HCT116 (cell line): ENCODE measurements at regions not wholly inside any gene's neighbourhood (a gene's known extent, or its start where the extent isn't known, plus 50 kb on each side); places are given as distances from the start of the nearest gene placed in this dataset.

Experiments used
- ATAC-seq: fragments of 200-7000 bp; cut with Tn5 transposase; 2 replicates; pipeline ENCODE4 v1.9.1; 2020; ENCODE audit warnings: mild to moderate bottlenecking, moderate library complexity
- BruUV-seq: library from RNA; stranded (reverse); fragments of 400-500 nt; replicated peaks from 2 replicates; lab custom pipeline; 2021; lab: Mats Ljungman, UMichigan
- CTCF ChIA-PET: fragments of 300-600 bp; sonication (Branson Sonifier 250); formaldehyde crosslinking; loops from one replicate; lab custom pipeline; 2021; ENCODE audit warnings: antibody characterized with exemption; lab: Charles Lee
- POLR2A ChIA-PET: fragments of 300-600, 350-600 bp; sonication (Branson Sonifier 250); formaldehyde crosslinking; loops from one replicate; lab custom pipeline; 2021; ENCODE audit warnings: antibody characterized with exemption; lab: Charles Lee
- RAD21 ChIA-PET, 2 experiments: fragments of 300-600 bp; sonication (Branson Sonifier 250); formaldehyde crosslinking; loops; one replicate each; lab custom pipeline; 2023; ENCODE audit warnings: low total read pairs in 2 of 2; ENCODE audit not compliant: uncharacterized antibody in 2 of 2, unreplicated experiment in 2 of 2, low non-redundant PET in 1 of 2; lab: Charles Lee
- DNase-seq: peaks from one replicate; pipeline ENCODE4 v3.0.0-alpha.2; 2010; ENCODE audit warnings: low read depth, low spot score
- H2AFZ ChIP-seq: fragments of 200-600 bp; shearing (Covaris generic), sonication (generic); 2 replicates; pipeline ENCODE4 v1.6.1; 2017; ENCODE audit warnings: low read depth, mixed run types, mixed read lengths, antibody characterized with exemption, low read length; ENCODE audit not compliant: poor library complexity, severe bottlenecking
- H3K27ac ChIP-seq: 2 replicates; pipeline ENCODE4 v1.5.1; 2012; ENCODE audit warnings: low read depth, low read length
- H3K27me3 ChIP-seq: fragments of 200-600 bp; sonication (generic); 2 replicates; pipeline ENCODE4 v1.6.1; 2016; ENCODE audit warnings: mixed run types, low read length, mixed read lengths; ENCODE audit not compliant: insufficient read depth
- H3K36me3 ChIP-seq, 2 experiments: fragments of 200-500 bp in 1 of 2; fragments of 200-600 bp in 1 of 2; sonication (Bioruptor generic) in 1 of 2; sonication (generic) in 1 of 2; 2 replicates each; pipeline versions ENCODE4 v1.5.1 to v1.6.1; 2014 to 2016; ENCODE audit warnings: low read length in 2 of 2, inconsistent platforms in 1 of 2, mixed read lengths in 1 of 2, mixed run types in 1 of 2; ENCODE audit not compliant: insufficient read depth in 2 of 2, control insufficient read depth in 1 of 2
- H3K4me1 ChIP-seq, 2 experiments: fragments of 200-600 bp in 1 of 2; sonication (generic) in 1 of 2; 2 replicates each; pipeline versions ENCODE4 v1.5.1 to v1.6.1; 2012 to 2017; ENCODE audit warnings: low read length in 2 of 2, inconsistent platforms in 1 of 2, mild to moderate bottlenecking in 1 of 2, mixed read lengths in 1 of 2, mixed run types in 1 of 2, moderate library complexity in 1 of 2; ENCODE audit not compliant: insufficient read depth in 2 of 2, control insufficient read depth in 1 of 2
- H3K4me2 ChIP-seq: fragments of 200-600 bp; sonication (generic); 2 replicates; pipeline ENCODE4 v1.6.1; 2017; ENCODE audit warnings: mixed run types, low read length, mixed read lengths
- H3K4me3 ChIP-seq, 2 experiments: fragments of 200-600 bp in 1 of 2; sonication (generic) in 1 of 2; replicated peaks in 1 of 2; 2 replicates each; pipeline ENCODE4 v1.5.1; 2011 to 2016; ENCODE audit warnings: low read length in 2 of 2, control low read depth in 1 of 2, low read depth in 1 of 2, mild to moderate bottlenecking in 1 of 2, mixed read lengths in 1 of 2, mixed run types in 1 of 2
- H3K79me2 ChIP-seq: fragments of 200-600 bp; sonication (generic); 2 replicates; pipeline ENCODE4 v1.6.1; 2017; ENCODE audit warnings: mild to moderate bottlenecking, mixed run types, low read length, moderate library complexity, mixed read lengths; ENCODE audit not compliant: insufficient read depth
- H3K9ac ChIP-seq: fragments of 200-600 bp; sonication (generic); 2 replicates; pipeline ENCODE4 v1.6.1; 2016; ENCODE audit warnings: low read length, mixed read lengths
- H3K9me2 ChIP-seq: fragments of 200-600 bp; sonication (generic), shearing (Covaris generic); 2 replicates; pipeline ENCODE4 v1.6.1; 2017; ENCODE audit warnings: mixed run types, mild to moderate bottlenecking, moderate library complexity; ENCODE audit not compliant: insufficient read depth
- H3K9me3 ChIP-seq, 2 experiments: fragments of 200-500 bp in 1 of 2; fragments of 200-600 bp in 1 of 2; sonication (Bioruptor generic) in 1 of 2; sonication (generic) in 1 of 2; 2 replicates each; pipeline ENCODE4 v1.6.1; 2014 to 2017; ENCODE audit warnings: low read length in 2 of 2, mixed read lengths in 2 of 2, inconsistent platforms in 1 of 2, low read depth in 1 of 2, mild to moderate bottlenecking in 1 of 2, mixed run types in 1 of 2, moderate library complexity in 1 of 2; ENCODE audit not compliant: control insufficient read depth in 1 of 2, insufficient read depth in 1 of 2
- H4K20me1 ChIP-seq: fragments of 200-600 bp; sonication (generic), shearing (Covaris generic); 2 replicates; pipeline ENCODE4 v1.6.1; 2017; ENCODE audit warnings: mixed run types, mild to moderate bottlenecking, moderate library complexity; ENCODE audit not compliant: insufficient read depth
- CEBPB ChIP-seq: IDR thresholded peaks from 2 replicates; pipeline ENCODE4 v1.6.1; 2012; ENCODE audit warnings: low read depth
- EZH2phosphoT487 ChIP-seq: fragments of 200-600 bp; IDR thresholded peaks from 2 replicates; pipeline ENCODE4 v1.6.1; 2018; ENCODE audit warnings: antibody characterized with exemption, borderline replicate concordance
- FOSL1 ChIP-seq: IDR thresholded peaks from 2 replicates; pipeline ENCODE4 v1.6.1; 2012; ENCODE audit warnings: low read depth
- POLR2AphosphoS5 ChIP-seq: IDR thresholded peaks from 2 replicates; pipeline ENCODE4 v1.6.1; 2011; ENCODE audit warnings: mild to moderate bottlenecking, low read depth, low read length, moderate library complexity
- SIN3A ChIP-seq: IDR thresholded peaks from 2 replicates; pipeline ENCODE4 v1.6.1; 2012; ENCODE audit warnings: low read depth
- SP1 ChIP-seq: IDR thresholded peaks from 2 replicates; pipeline ENCODE4 v1.6.1; 2012; ENCODE audit warnings: low read depth
- SRF ChIP-seq: IDR thresholded peaks from 2 replicates; pipeline ENCODE4 v1.6.1; 2012; ENCODE audit warnings: low read depth
- TCF7L2 ChIP-seq: IDR thresholded peaks from 2 replicates; pipeline ENCODE4 v1.7.0; 2011; ENCODE audit warnings: borderline replicate concordance, inconsistent platforms; ENCODE audit not compliant: insufficient read depth, insufficient read length; ENCODE audit errors: extremely low read depth
- ZFX ChIP-seq: fragments of 450-650 bp; IDR thresholded peaks from 2 replicates; pipeline ENCODE4 v1.6.1; 2017
- ZNF274 ChIP-seq: fragments of 200-500 bp; sonication (Bioruptor generic); IDR thresholded peaks from 2 replicates; pipeline ENCODE4 v1.6.1; 2014; ENCODE audit warnings: mild to moderate bottlenecking, low read depth, low read length, inconsistent platforms
- intact Hi-C: fragments of 100-400 bp; cut with micrococcal nuclease; formaldehyde crosslinking; loops from 2 replicates; pipeline ENCODE4 v1.10.0; 2022
- TF ChIP-seq, protein P1 (sequence below), 3 experiments: fragments of 200-600 bp in 1 of 3; sonication (generic) in 1 of 3; IDR thresholded peaks in 2 of 3; conservative IDR thresholded peaks in 1 of 3; 2 replicates each; pipeline ENCODE4 v1.5.1; 2012 to 2017; ENCODE audit warnings: low read depth in 2 of 3, low read length in 2 of 3, antibody characterized with exemption in 1 of 3, borderline replicate concordance in 1 of 3, control low read depth in 1 of 3, mild to moderate bottlenecking in 1 of 3, mixed read lengths in 1 of 3, mixed run types in 1 of 3, moderate library complexity in 1 of 3; ENCODE audit not compliant: insufficient read depth in 1 of 3
- TF ChIP-seq, protein P2 (sequence below): IDR thresholded peaks from 2 replicates; pipeline ENCODE4 v1.6.1; 2012
- TF ChIP-seq, protein P3 (sequence below): IDR thresholded peaks from 2 replicates; pipeline ENCODE4 v1.6.1; 2012; ENCODE audit warnings: low read depth

DNA sequence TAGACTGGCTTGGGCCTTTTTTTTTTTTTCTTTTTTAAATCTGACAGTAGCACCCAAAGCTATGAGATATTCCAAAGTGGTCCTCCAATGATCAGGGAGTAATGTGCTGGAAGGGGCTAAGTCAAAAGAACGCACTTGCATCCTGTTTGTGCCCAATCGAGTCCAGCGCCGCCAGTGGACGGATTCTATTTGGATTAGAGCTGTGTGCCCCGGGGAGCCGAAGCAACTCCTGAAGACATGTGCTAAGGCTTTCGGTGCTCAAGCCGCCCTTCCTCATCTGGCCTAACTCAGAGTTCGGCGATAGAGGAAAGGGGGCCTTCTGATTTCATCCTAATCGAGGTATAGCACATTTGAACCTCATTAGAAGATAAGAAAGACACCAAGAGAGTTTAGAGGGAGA lies 147.8 kb upstream of the NECTIN1 start:
- RAD21 ChIA-PET = no interaction called here
- no peaks in the 10 kb centered on the region for H3K79me2 ChIP-seq
- no peak overlapping the region for H3K4me3 ChIP-seq
- H3K36me3 ChIP-seq = no peaks in the 10 kb centered on the region
- TF ChIP-seq ZNF274 (no peak), ZFX (no peak), FOSL1 (no peak), TCF7L2 (no peak), SP1 (no peak), POLR2AphosphoS5 (no peak), CEBPB (no peak), SRF (no peak), SIN3A (no peak), EZH2phosphoT487 (no peak)
- TF ChIP-seq, protein P1, sequence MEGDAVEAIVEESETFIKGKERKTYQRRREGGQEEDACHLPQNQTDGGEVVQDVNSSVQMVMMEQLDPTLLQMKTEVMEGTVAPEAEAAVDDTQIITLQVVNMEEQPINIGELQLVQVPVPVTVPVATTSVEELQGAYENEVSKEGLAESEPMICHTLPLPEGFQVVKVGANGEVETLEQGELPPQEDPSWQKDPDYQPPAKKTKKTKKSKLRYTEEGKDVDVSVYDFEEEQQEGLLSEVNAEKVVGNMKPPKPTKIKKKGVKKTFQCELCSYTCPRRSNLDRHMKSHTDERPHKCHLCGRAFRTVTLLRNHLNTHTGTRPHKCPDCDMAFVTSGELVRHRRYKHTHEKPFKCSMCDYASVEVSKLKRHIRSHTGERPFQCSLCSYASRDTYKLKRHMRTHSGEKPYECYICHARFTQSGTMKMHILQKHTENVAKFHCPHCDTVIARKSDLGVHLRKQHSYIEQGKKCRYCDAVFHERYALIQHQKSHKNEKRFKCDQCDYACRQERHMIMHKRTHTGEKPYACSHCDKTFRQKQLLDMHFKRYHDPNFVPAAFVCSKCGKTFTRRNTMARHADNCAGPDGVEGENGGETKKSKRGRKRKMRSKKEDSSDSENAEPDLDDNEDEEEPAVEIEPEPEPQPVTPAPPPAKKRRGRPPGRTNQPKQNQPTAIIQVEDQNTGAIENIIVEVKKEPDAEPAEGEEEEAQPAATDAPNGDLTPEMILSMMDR (IDR thresholded peaks at IDR 0.05 in 2 of 3, conservative IDR thresholded peaks at IDR 0.05 in 1 of 3; ENCODE audit: borderline replicate concordance in 1 of 3, insufficient read depth in 1 of 3, low read depth in 2 of 3, low read length in 2 of 3) = no peak
- TF ChIP-seq, protein P2, sequence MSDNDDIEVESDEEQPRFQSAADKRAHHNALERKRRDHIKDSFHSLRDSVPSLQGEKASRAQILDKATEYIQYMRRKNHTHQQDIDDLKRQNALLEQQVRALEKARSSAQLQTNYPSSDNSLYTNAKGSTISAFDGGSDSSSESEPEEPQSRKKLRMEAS = no peak
- TF ChIP-seq, protein P3, sequence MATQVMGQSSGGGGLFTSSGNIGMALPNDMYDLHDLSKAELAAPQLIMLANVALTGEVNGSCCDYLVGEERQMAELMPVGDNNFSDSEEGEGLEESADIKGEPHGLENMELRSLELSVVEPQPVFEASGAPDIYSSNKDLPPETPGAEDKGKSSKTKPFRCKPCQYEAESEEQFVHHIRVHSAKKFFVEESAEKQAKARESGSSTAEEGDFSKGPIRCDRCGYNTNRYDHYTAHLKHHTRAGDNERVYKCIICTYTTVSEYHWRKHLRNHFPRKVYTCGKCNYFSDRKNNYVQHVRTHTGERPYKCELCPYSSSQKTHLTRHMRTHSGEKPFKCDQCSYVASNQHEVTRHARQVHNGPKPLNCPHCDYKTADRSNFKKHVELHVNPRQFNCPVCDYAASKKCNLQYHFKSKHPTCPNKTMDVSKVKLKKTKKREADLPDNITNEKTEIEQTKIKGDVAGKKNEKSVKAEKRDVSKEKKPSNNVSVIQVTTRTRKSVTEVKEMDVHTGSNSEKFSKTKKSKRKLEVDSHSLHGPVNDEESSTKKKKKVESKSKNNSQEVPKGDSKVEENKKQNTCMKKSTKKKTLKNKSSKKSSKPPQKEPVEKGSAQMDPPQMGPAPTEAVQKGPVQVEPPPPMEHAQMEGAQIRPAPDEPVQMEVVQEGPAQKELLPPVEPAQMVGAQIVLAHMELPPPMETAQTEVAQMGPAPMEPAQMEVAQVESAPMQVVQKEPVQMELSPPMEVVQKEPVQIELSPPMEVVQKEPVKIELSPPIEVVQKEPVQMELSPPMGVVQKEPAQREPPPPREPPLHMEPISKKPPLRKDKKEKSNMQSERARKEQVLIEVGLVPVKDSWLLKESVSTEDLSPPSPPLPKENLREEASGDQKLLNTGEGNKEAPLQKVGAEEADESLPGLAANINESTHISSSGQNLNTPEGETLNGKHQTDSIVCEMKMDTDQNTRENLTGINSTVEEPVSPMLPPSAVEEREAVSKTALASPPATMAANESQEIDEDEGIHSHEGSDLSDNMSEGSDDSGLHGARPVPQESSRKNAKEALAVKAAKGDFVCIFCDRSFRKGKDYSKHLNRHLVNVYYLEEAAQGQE = no peak
- TF ChIP-seq, all 23 proteins: peak for 0
- ATAC-seq (no peak), DNase-seq (no peak)
- no peaks in the 10 kb centered on the region for H3K4me1 ChIP-seq
- H3K4me2 ChIP-seq = no peak overlapping the region
- BruUV-seq = no TSS peak
- H4K20me1 ChIP-seq = no peaks in the 10 kb centered on the region
- ChIA-PET POLR2A (interaction anchor here (0.5 kb wide), 1 partner anchor 690 kb away, joined by 3 read pairs; no protein-coding TSS in a partner anchor), CTCF (no interaction called here)
- H3K27ac ChIP-seq = no peak overlapping the region
- intact Hi-C loops = no loop called here
- H3K9me3 ChIP-seq = no peaks in the 10 kb centered on the region
- no peak overlapping the region for H3K9ac ChIP-seq
- H2AFZ ChIP-seq = no peak overlapping the region
- H3K9me2 ChIP-seq = no peaks in the 10 kb centered on the region
- H3K27me3 ChIP-seq = peaks cover 25% of the 10 kb centered on the region
